Astrocyte of the cerebellum (primary cell): ENCODE measurements at regions not wholly inside any gene's neighbourhood (a gene's known extent, or its start where the extent isn't known, plus 50 kb on each side); places are given as distances from the start of the nearest gene placed in this dataset.

Experiments
- DNase-seq: peaks from one replicate; pipeline ENCODE4 v3.0.0-alpha.2; 2011; ENCODE audit warnings: low read depth
- H3K4me3 ChIP-seq: 2 replicates; pipeline ENCODE4 v1.5.1; 2011; ENCODE audit warnings: mild to moderate bottlenecking, low read depth, low read length, moderate library complexity
- CTCF ChIP-seq: IDR thresholded peaks from 2 replicates; pipeline ENCODE4 v1.5.1; 2012; ENCODE audit warnings: low read length, low read depth, moderate library complexity, mild to moderate bottlenecking; ENCODE audit errors: missing control alignments
- in situ Hi-C: cut with HindIII; loops from 2 replicates; pipeline ENCODE4 v1.10.0; 2017; ENCODE audit warnings: low sequenced_read_pairs

DNA sequence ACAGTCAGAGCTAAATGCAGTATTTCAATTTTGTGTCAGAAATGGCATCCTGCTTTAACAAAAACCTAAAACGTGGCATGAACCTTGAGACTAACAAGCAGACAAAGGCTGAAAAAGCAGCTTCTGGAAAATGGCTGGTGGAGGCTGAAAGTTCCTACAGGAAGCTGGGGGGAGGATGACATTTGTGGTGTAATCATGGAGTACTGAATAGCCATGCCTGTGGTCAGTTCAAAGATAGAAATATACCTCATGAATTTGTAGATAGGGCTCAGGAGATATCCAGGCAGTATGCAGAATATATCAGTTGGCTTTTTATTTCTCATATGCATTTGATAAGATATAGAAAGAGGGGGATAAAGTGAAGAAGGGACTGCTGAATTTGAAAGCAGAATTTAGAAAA lies 181.7 kb downstream of the UQCRFS1 start:
- H3K4me3 ChIP-seq, result no peak overlapping the region
- DNase-seq, result no peak
- no peak for TF ChIP-seq CTCF
- in situ Hi-C loops, result no loop called here

- in situ Hi-C loops, result no loop called here
- no peak for DNase-seq
- no peak for TF ChIP-seq CTCF
- no peak overlapping the region for H3K4me3 ChIP-seq
These were observed 183.5 kb downstream of the UQCRFS1 start for GRCh38 chr19:29029268-29029958.

- no peak overlapping the region for H3K4me3 ChIP-seq
- TF ChIP-seq CTCF, result no peak
- in situ Hi-C loops, result no loop called here
- DNase-seq, result no peak
These were observed 190.4 kb downstream of the UQCRFS1 start for GRCh38 chr19:29022599-29022998.

- no peak for DNase-seq
- in situ Hi-C loops, result no loop called here
These were observed 190.8 kb downstream of the UQCRFS1 start for GRCh38 chr19:29022165-29022564.

GRCh38 chr19:29021232-29021916 lies 191.6 kb downstream of the UQCRFS1 start:
- no peak for DNase-seq
- in situ Hi-C loops, result no loop called here
- no peak for TF ChIP-seq CTCF
- no peak overlapping the region for H3K4me3 ChIP-seq

More at GRCh38 chr19:29022165-29022564, 190.8 kb downstream of the UQCRFS1 start:
- H3K4me3 ChIP-seq, result no peak overlapping the region
- TF ChIP-seq CTCF, result no peak

DNA sequence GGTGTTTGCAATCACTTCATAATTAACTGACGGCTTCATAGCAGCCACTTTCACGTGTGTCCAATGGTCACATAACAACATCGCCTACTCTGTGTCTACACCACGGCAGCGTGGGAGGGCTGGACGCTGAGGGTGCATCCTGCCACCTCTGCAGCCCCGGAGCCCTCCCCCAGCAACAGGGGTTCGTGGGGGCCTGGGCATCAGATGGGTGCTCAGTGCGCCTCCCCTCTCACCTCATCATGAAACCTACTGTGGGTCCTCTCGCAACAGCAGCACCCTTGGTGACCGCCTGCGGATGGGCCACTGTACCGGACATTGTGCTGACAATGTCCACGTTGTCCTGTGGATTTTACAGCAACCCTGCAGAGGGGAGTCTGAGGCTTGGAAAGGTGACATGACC lies 193.5 kb downstream of the UQCRFS1 start:
- H3K4me3 ChIP-seq, result no peak overlapping the region
- in situ Hi-C loops, result no loop called here
- no peak for DNase-seq
- no peak for TF ChIP-seq CTCF
